ENCODE measurements at regions not wholly inside any gene's neighbourhood (a gene's known extent, or its start where the extent isn't known, plus 50 kb on each side); places are given as distances from the start of the nearest gene placed in this dataset.

- TF ChIP-seq CTCF (IDR thresholded peaks at IDR 0.05; ENCODE audit: borderline replicate concordance, extremely low read depth, low read length, poor library complexity, severe bottlenecking), result no peak
- no peak for TF ChIP-seq EZH2 (IDR thresholded peaks at IDR 0.05; ENCODE audit: borderline replicate concordance, low read depth, low read length, severe bottlenecking)
Observed at GRCh38 chr4:104577405-104577804, 82.7 kb upstream of the CXXC4 start.

Data from DND-41 (cell line).